HCT116 (cell line): ENCODE measurements at regions not wholly inside any gene's neighbourhood (a gene's known extent, or its start where the extent isn't known, plus 50 kb on each side); places are given as distances from the start of the nearest gene placed in this dataset.

Experiments
- ATAC-seq: fragments of 200-7000 bp; cut with Tn5 transposase; 2 replicates; pipeline ENCODE4 v1.9.1; 2020; ENCODE audit warnings: mild to moderate bottlenecking, moderate library complexity
- BruUV-seq: library from RNA; stranded (reverse); fragments of 400-500 nt; replicated peaks from 2 replicates; lab custom pipeline; 2021; lab: Mats Ljungman, UMichigan
- CTCF ChIA-PET: fragments of 300-600 bp; sonication (Branson Sonifier 250); formaldehyde crosslinking; loops from one replicate; lab custom pipeline; 2021; ENCODE audit warnings: antibody characterized with exemption; lab: Charles Lee
- POLR2A ChIA-PET: fragments of 300-600, 350-600 bp; sonication (Branson Sonifier 250); formaldehyde crosslinking; loops from one replicate; lab custom pipeline; 2021; ENCODE audit warnings: antibody characterized with exemption; lab: Charles Lee
- RAD21 ChIA-PET, 2 experiments: fragments of 300-600 bp; sonication (Branson Sonifier 250); formaldehyde crosslinking; loops; one replicate each; lab custom pipeline; 2023; ENCODE audit warnings: low total read pairs in 2 of 2; ENCODE audit not compliant: uncharacterized antibody in 2 of 2, unreplicated experiment in 2 of 2, low non-redundant PET in 1 of 2; lab: Charles Lee
- DNase-seq: peaks from one replicate; pipeline ENCODE4 v3.0.0-alpha.2; 2010; ENCODE audit warnings: low read depth, low spot score
- H2AFZ ChIP-seq: fragments of 200-600 bp; shearing (Covaris generic), sonication (generic); 2 replicates; pipeline ENCODE4 v1.6.1; 2017; ENCODE audit warnings: low read depth, mixed run types, mixed read lengths, antibody characterized with exemption, low read length; ENCODE audit not compliant: poor library complexity, severe bottlenecking
- H3K27ac ChIP-seq: 2 replicates; pipeline ENCODE4 v1.5.1; 2012; ENCODE audit warnings: low read depth, low read length
- H3K27me3 ChIP-seq: fragments of 200-600 bp; sonication (generic); 2 replicates; pipeline ENCODE4 v1.6.1; 2016; ENCODE audit warnings: mixed run types, low read length, mixed read lengths; ENCODE audit not compliant: insufficient read depth
- H3K36me3 ChIP-seq, 2 experiments: fragments of 200-500 bp in 1 of 2; fragments of 200-600 bp in 1 of 2; sonication (Bioruptor generic) in 1 of 2; sonication (generic) in 1 of 2; 2 replicates each; pipeline versions ENCODE4 v1.5.1 to v1.6.1; 2014 to 2016; ENCODE audit warnings: low read length in 2 of 2, inconsistent platforms in 1 of 2, mixed read lengths in 1 of 2, mixed run types in 1 of 2; ENCODE audit not compliant: insufficient read depth in 2 of 2, control insufficient read depth in 1 of 2
- H3K4me1 ChIP-seq, 2 experiments: fragments of 200-600 bp in 1 of 2; sonication (generic) in 1 of 2; 2 replicates each; pipeline versions ENCODE4 v1.5.1 to v1.6.1; 2012 to 2017; ENCODE audit warnings: low read length in 2 of 2, inconsistent platforms in 1 of 2, mild to moderate bottlenecking in 1 of 2, mixed read lengths in 1 of 2, mixed run types in 1 of 2, moderate library complexity in 1 of 2; ENCODE audit not compliant: insufficient read depth in 2 of 2, control insufficient read depth in 1 of 2
- H3K4me2 ChIP-seq: fragments of 200-600 bp; sonication (generic); 2 replicates; pipeline ENCODE4 v1.6.1; 2017; ENCODE audit warnings: mixed run types, low read length, mixed read lengths
- H3K4me3 ChIP-seq, 2 experiments: fragments of 200-600 bp in 1 of 2; sonication (generic) in 1 of 2; replicated peaks in 1 of 2; 2 replicates each; pipeline ENCODE4 v1.5.1; 2011 to 2016; ENCODE audit warnings: low read length in 2 of 2, control low read depth in 1 of 2, low read depth in 1 of 2, mild to moderate bottlenecking in 1 of 2, mixed read lengths in 1 of 2, mixed run types in 1 of 2
- H3K79me2 ChIP-seq: fragments of 200-600 bp; sonication (generic); 2 replicates; pipeline ENCODE4 v1.6.1; 2017; ENCODE audit warnings: mild to moderate bottlenecking, mixed run types, low read length, moderate library complexity, mixed read lengths; ENCODE audit not compliant: insufficient read depth
- H3K9ac ChIP-seq: fragments of 200-600 bp; sonication (generic); 2 replicates; pipeline ENCODE4 v1.6.1; 2016; ENCODE audit warnings: low read length, mixed read lengths
- H3K9me2 ChIP-seq: fragments of 200-600 bp; sonication (generic), shearing (Covaris generic); 2 replicates; pipeline ENCODE4 v1.6.1; 2017; ENCODE audit warnings: mixed run types, mild to moderate bottlenecking, moderate library complexity; ENCODE audit not compliant: insufficient read depth
- H3K9me3 ChIP-seq, 2 experiments: fragments of 200-500 bp in 1 of 2; fragments of 200-600 bp in 1 of 2; sonication (Bioruptor generic) in 1 of 2; sonication (generic) in 1 of 2; 2 replicates each; pipeline ENCODE4 v1.6.1; 2014 to 2017; ENCODE audit warnings: low read length in 2 of 2, mixed read lengths in 2 of 2, inconsistent platforms in 1 of 2, low read depth in 1 of 2, mild to moderate bottlenecking in 1 of 2, mixed run types in 1 of 2, moderate library complexity in 1 of 2; ENCODE audit not compliant: control insufficient read depth in 1 of 2, insufficient read depth in 1 of 2
- H4K20me1 ChIP-seq: fragments of 200-600 bp; sonication (generic), shearing (Covaris generic); 2 replicates; pipeline ENCODE4 v1.6.1; 2017; ENCODE audit warnings: mixed run types, mild to moderate bottlenecking, moderate library complexity; ENCODE audit not compliant: insufficient read depth
- CBX3 ChIP-seq: IDR thresholded peaks from 2 replicates; pipeline ENCODE4 v1.6.1; 2012; ENCODE audit warnings: low read depth
- ELF1 ChIP-seq: IDR thresholded peaks from 2 replicates; pipeline ENCODE4 v1.6.1; 2012; ENCODE audit warnings: low read depth, borderline replicate concordance
- FOSL1 ChIP-seq: IDR thresholded peaks from 2 replicates; pipeline ENCODE4 v1.6.1; 2012; ENCODE audit warnings: low read depth
- JUND ChIP-seq: IDR thresholded peaks from 2 replicates; pipeline ENCODE4 v1.6.1; 2012
- MAX ChIP-seq: IDR thresholded peaks from 2 replicates; pipeline ENCODE4 v1.6.1; 2012
- SIN3A ChIP-seq: IDR thresholded peaks from 2 replicates; pipeline ENCODE4 v1.6.1; 2012; ENCODE audit warnings: low read depth
- SRF ChIP-seq: IDR thresholded peaks from 2 replicates; pipeline ENCODE4 v1.6.1; 2012; ENCODE audit warnings: low read depth
- YY1 ChIP-seq: IDR thresholded peaks from 2 replicates; pipeline ENCODE4 v1.6.1; 2011; ENCODE audit warnings: low read length, low read depth, moderate library complexity, mild to moderate bottlenecking; ENCODE audit not compliant: insufficient replicate concordance; ENCODE audit errors: extremely low read depth
- ZFX ChIP-seq: fragments of 450-650 bp; IDR thresholded peaks from 2 replicates; pipeline ENCODE4 v1.6.1; 2017
- ZNF274 ChIP-seq: fragments of 200-500 bp; sonication (Bioruptor generic); IDR thresholded peaks from 2 replicates; pipeline ENCODE4 v1.6.1; 2014; ENCODE audit warnings: mild to moderate bottlenecking, low read depth, low read length, inconsistent platforms
- intact Hi-C: fragments of 100-400 bp; cut with micrococcal nuclease; formaldehyde crosslinking; loops from 2 replicates; pipeline ENCODE4 v1.10.0; 2022
- TF ChIP-seq, protein P1 (sequence below): IDR thresholded peaks from 2 replicates; pipeline ENCODE4 v1.6.1; 2012
- TF ChIP-seq, protein P2 (sequence below): IDR thresholded peaks from 2 replicates; pipeline ENCODE4 v1.6.1; 2012; ENCODE audit warnings: low read depth

GRCh38 chrX:82528525-82528924 is 979.6 kb upstream of the POU3F4 start:
- intact Hi-C loops, result no loop called here
- POLR2A ChIA-PET, result no interaction called here
- TF ChIP-seq YY1, result no peak
- no peak for TF ChIP-seq ZFX
- TF ChIP-seq CBX3, result no peak
- TF ChIP-seq, protein P1, sequence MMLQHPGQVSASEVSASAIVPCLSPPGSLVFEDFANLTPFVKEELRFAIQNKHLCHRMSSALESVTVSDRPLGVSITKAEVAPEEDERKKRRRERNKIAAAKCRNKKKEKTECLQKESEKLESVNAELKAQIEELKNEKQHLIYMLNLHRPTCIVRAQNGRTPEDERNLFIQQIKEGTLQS, result no peak
- TF ChIP-seq, protein P2, sequence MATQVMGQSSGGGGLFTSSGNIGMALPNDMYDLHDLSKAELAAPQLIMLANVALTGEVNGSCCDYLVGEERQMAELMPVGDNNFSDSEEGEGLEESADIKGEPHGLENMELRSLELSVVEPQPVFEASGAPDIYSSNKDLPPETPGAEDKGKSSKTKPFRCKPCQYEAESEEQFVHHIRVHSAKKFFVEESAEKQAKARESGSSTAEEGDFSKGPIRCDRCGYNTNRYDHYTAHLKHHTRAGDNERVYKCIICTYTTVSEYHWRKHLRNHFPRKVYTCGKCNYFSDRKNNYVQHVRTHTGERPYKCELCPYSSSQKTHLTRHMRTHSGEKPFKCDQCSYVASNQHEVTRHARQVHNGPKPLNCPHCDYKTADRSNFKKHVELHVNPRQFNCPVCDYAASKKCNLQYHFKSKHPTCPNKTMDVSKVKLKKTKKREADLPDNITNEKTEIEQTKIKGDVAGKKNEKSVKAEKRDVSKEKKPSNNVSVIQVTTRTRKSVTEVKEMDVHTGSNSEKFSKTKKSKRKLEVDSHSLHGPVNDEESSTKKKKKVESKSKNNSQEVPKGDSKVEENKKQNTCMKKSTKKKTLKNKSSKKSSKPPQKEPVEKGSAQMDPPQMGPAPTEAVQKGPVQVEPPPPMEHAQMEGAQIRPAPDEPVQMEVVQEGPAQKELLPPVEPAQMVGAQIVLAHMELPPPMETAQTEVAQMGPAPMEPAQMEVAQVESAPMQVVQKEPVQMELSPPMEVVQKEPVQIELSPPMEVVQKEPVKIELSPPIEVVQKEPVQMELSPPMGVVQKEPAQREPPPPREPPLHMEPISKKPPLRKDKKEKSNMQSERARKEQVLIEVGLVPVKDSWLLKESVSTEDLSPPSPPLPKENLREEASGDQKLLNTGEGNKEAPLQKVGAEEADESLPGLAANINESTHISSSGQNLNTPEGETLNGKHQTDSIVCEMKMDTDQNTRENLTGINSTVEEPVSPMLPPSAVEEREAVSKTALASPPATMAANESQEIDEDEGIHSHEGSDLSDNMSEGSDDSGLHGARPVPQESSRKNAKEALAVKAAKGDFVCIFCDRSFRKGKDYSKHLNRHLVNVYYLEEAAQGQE, result no peak
- no peak for TF ChIP-seq MAX
- no peak for TF ChIP-seq SIN3A
- TF ChIP-seq ZNF274, result no peak
- TF ChIP-seq SRF, result no peak
- TF ChIP-seq ELF1, result no peak
- TF ChIP-seq FOSL1, result no peak
- TF ChIP-seq JUND, result no peak
- TF ChIP-seq, all 23 proteins: peak for 0
- Histone ChIP-seq H3K9me2 (no peaks in the 10 kb centered on the region), H2AFZ (no peak overlapping the region), H3K9me3 (no peaks in the 10 kb centered on the region), H4K20me1 (no peaks in the 10 kb centered on the region), H3K4me1 (no peaks in the 10 kb centered on the region), H3K9ac (no peak overlapping the region), H3K4me3 (no peak overlapping the region), H3K36me3 (no peaks in the 10 kb centered on the region), H3K4me2 (no peak overlapping the region), H3K79me2 (no peaks in the 10 kb centered on the region), H3K27ac (no peak overlapping the region), H3K27me3 (no peaks in the 10 kb centered on the region)
- ChIA-PET RAD21 (no interaction called here), CTCF (no interaction called here)
- no TSS peak for BruUV-seq
- DNase-seq, result no peak
- ATAC-seq, result no peak
